ENCODE measurements at regions not wholly inside any gene's neighbourhood (a gene's known extent, or its start where the extent isn't known, plus 50 kb on each side); places are given as distances from the start of the nearest gene placed in this dataset.
"Not testable (repeated sequence)": the region's sequence is repeated elsewhere in the genome, so short reads cannot be mapped to it uniquely, and the experiment has no call there.

- no peak for DNase-seq
Measured at GRCh38 chr10:5576780-5577624, 52.2 kb downstream of the CALML3 start.

- DNase-seq = not testable (repeated sequence)
Measured at GRCh38 chr10:5580038-5580428, 55.3 kb downstream of the CALML3 start.

GRCh38 chr10:5581670-5582566 lies 57.2 kb downstream of the CALML3 start:
- no peak for DNase-seq

GRCh38 chr10:5582736-5583135 lies 58.0 kb downstream of the CALML3 start:
- DNase-seq = no peak

GRCh38 chr10:5583525-5584175 lies 58.9 kb downstream of the CALML3 start:
- DNase-seq = peak; percentile 64 to 92 (median 87)

- DNase-seq = no peak
Measured at GRCh38 chr10:5584895-5585516, 60.2 kb downstream of the CALML3 start.

- peak in 2 of 3 experiments; percentile 12 to 65 for DNase-seq
Measured at GRCh38 chr10:5585517-5586206, 60.9 kb downstream of the CALML3 start.

GRCh38 chr10:5587151-5588079 lies 62.7 kb downstream of the CALML3 start:
- DNase-seq = no peak

GRCh38 chr10:5588080-5588453 lies 63.3 kb downstream of the CALML3 start:
- DNase-seq = no peak

- DNase-seq = no peak
Measured at GRCh38 chr10:5588603-5589002, 63.8 kb downstream of the CALML3 start.

Measured in NCI-H1417 (cell line).